Mesodermal cell (in vitro differentiated cells): ENCODE measurements at regions not wholly inside any gene's neighbourhood (a gene's known extent, or its start where the extent isn't known, plus 50 kb on each side); places are given as distances from the start of the nearest gene placed in this dataset.

Source experiments
- H3K27ac ChIP-seq: 2 replicates; pipeline ENCODE4 v1.7.0; 2013; ENCODE audit warnings: mild to moderate bottlenecking, low read depth, low read length, moderate library complexity; ENCODE audit not compliant: severe bottlenecking
- H3K36me3 ChIP-seq: 2 replicates; pipeline ENCODE4 v1.7.1; 2013; ENCODE audit warnings: mild to moderate bottlenecking, low read length, moderate library complexity; ENCODE audit not compliant: control insufficient read depth, insufficient read depth
- H3K4me1 ChIP-seq: one replicate; pipeline ENCODE4 v1.7.1; 2013; ENCODE audit warnings: mild to moderate bottlenecking, low read length; ENCODE audit not compliant: insufficient read depth, control insufficient read depth, poor library complexity, severe bottlenecking
- H3K4me3 ChIP-seq: 2 replicates; pipeline ENCODE4 v1.7.0; 2013; ENCODE audit warnings: low read length, control low read depth, mild to moderate bottlenecking; ENCODE audit not compliant: insufficient read depth, poor library complexity, severe bottlenecking; ENCODE audit errors: extremely low read depth
- H3K9me3 ChIP-seq: 2 replicates; pipeline ENCODE4 v1.7.1; 2013; ENCODE audit warnings: mild to moderate bottlenecking, low read length, moderate library complexity; ENCODE audit not compliant: control insufficient read depth
- WGBS, 2 experiments: methylation state at CpG; one replicate each; pipeline ENCODE4 v1.1.5; 2013; ENCODE audit warnings: missing lambda C conversion rate in 2 of 2; ENCODE audit not compliant: insufficient coverage in 2 of 2; 5-methylcytosine and 5-hydroxymethylcytosine counted together

GRCh38 chr4:53716471-53717063 is 125.3 kb upstream of the LNX1 start:
- no peaks in the 10 kb centered on the region for H3K9me3 ChIP-seq
- WGBS, 2 experiments: 89 to 92% methylated on average over 3 to 6 of the region's 6 CpGs
- H3K36me3 ChIP-seq: no peaks in the 10 kb centered on the region
- H3K4me3 ChIP-seq: no peak overlapping the region
- H3K4me1 ChIP-seq: peaks cover 18% of the 10 kb centered on the region
- H3K27ac ChIP-seq: peak overlapping the region; percentile 16

GRCh38 chr4:53716011-53716410 is 124.7 kb upstream of the LNX1 start:
- Histone ChIP-seq H3K36me3 (no peaks in the 10 kb centered on the region), H3K4me1 (peaks cover 18% of the 10 kb centered on the region), H3K27ac (no peak overlapping the region), H3K9me3 (no peaks in the 10 kb centered on the region), H3K4me3 (no peak overlapping the region)

GRCh38 chr4:53714236-53715140 is 123.2 kb upstream of the LNX1 start:
- Histone ChIP-seq H3K4me1 (peaks cover 18% of the 10 kb centered on the region), H3K4me3 (no peak overlapping the region), H3K27ac (no peak overlapping the region), H3K9me3 (no peaks in the 10 kb centered on the region), H3K36me3 (no peaks in the 10 kb centered on the region)
- 79 to 97% methylated on average over 3 of the region's 6 CpGs for WGBS, 2 experiments

- no peaks in the 10 kb centered on the region for H3K9me3 ChIP-seq
- H3K36me3 ChIP-seq: no peaks in the 10 kb centered on the region
- H3K4me3 ChIP-seq: no peak overlapping the region
- H3K27ac ChIP-seq: no peak overlapping the region
- peaks cover 18% of the 10 kb centered on the region for H3K4me1 ChIP-seq
These were observed 122.5 kb upstream of the LNX1 start for GRCh38 chr4:53713767-53714166.

- Histone ChIP-seq H3K27ac (no peak overlapping the region), H3K36me3 (no peaks in the 10 kb centered on the region), H3K9me3 (no peaks in the 10 kb centered on the region), H3K4me3 (no peak overlapping the region), H3K4me1 (peaks cover 18% of the 10 kb centered on the region)
- 84 to 92% methylated on average over 3 of the region's 3 CpGs for WGBS, 2 experiments
These were observed 122.0 kb upstream of the LNX1 start for GRCh38 chr4:53713296-53713695.

GRCh38 chr4:53712408-53713020 is 121.2 kb upstream of the LNX1 start:
- Histone ChIP-seq H3K4me1 (peaks cover 18% of the 10 kb centered on the region), H3K27ac (no peak overlapping the region), H3K9me3 (no peaks in the 10 kb centered on the region), H3K4me3 (no peak overlapping the region), H3K36me3 (no peaks in the 10 kb centered on the region)
- WGBS, 2 experiments: 59 to 79% methylated on average over 2 to 5 of the region's 8 CpGs

- no CpG with 5 or more reads among the region's 2 CpGs for WGBS, 2 experiments
- Histone ChIP-seq H3K36me3 (no peaks in the 10 kb centered on the region), H3K9me3 (no peaks in the 10 kb centered on the region), H3K4me1 (peaks cover 12% of the 10 kb centered on the region), H3K27ac (no peak overlapping the region), H3K4me3 (no peak overlapping the region)
These were observed 120.6 kb upstream of the LNX1 start for GRCh38 chr4:53711926-53712325.

GRCh38 chr4:53709693-53710092 is 118.4 kb upstream of the LNX1 start:
- Histone ChIP-seq H3K9me3 (no peaks in the 10 kb centered on the region), H3K4me1 (peaks cover 23% of the 10 kb centered on the region), H3K4me3 (no peak overlapping the region), H3K36me3 (no peaks in the 10 kb centered on the region), H3K27ac (no peak overlapping the region)
- no CpG with 5 or more reads among the region's 1 CpG for WGBS, 2 experiments

- no CpG with 5 or more reads among the region's 2 CpGs for WGBS, 2 experiments
These were observed 116.2 kb upstream of the LNX1 start for GRCh38 chr4:53707491-53707890.

GRCh38 chr4:53706422-53707032 is 115.2 kb upstream of the LNX1 start:
- Histone ChIP-seq H3K4me3 (no peak overlapping the region), H3K36me3 (no peaks in the 10 kb centered on the region), H3K27ac (no peak overlapping the region), H3K4me1 (peaks cover 28% of the 10 kb centered on the region), H3K9me3 (no peaks in the 10 kb centered on the region)
- WGBS, 2 experiments: 61 to 74% methylated on average over 5 to 6 of the region's 8 CpGs

More at GRCh38 chr4:53707491-53707890, 116.2 kb upstream of the LNX1 start:
- Histone ChIP-seq H3K9me3 (no peaks in the 10 kb centered on the region), H3K27ac (no peak overlapping the region), H3K4me3 (no peak overlapping the region), H3K4me1 (peaks cover 28% of the 10 kb centered on the region), H3K36me3 (no peaks in the 10 kb centered on the region)
